Suppressor macrophage treated with lipopolysaccharide for 4 hours (primary cell): ENCODE measurements at regions not wholly inside any gene's neighbourhood (a gene's known extent, or its start where the extent isn't known, plus 50 kb on each side); places are given as distances from the start of the nearest gene placed in this dataset.

ENCODE experiments used
- DNase-seq: peaks from one replicate; pipeline ENCODE4 v3.0.0-alpha.2; 2020

- DNase-seq, result no peak
Observed at GRCh38 chr10:36148207-36148606, 506.1 kb upstream of the FZD8 start.

GRCh38 chr10:36147529-36147928 is 505.4 kb upstream of the FZD8 start:
- no peak for DNase-seq

GRCh38 chr10:36141856-36142560 is 499.9 kb upstream of the FZD8 start:
- no peak for DNase-seq

DNA sequence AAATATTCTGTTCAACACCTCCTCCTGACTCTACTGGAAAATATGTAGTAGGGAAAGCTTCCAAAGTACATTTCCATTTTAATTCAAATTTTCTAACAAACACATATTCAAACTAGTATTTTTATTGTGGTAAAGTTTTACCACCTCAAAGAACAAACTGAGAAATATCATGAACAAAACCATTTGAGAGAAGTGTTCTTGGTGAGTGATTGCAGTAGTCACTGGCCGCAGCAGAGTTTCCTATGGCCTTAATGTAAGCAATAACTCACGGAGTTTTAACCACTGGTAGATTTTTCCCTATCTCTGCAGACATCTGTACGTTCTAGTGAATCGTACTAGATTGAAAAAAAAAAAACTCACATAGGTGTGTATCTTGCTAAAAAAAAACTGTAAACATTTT is 487.0 kb upstream of the FZD8 start:
- DNase-seq, result no peak

DNA sequence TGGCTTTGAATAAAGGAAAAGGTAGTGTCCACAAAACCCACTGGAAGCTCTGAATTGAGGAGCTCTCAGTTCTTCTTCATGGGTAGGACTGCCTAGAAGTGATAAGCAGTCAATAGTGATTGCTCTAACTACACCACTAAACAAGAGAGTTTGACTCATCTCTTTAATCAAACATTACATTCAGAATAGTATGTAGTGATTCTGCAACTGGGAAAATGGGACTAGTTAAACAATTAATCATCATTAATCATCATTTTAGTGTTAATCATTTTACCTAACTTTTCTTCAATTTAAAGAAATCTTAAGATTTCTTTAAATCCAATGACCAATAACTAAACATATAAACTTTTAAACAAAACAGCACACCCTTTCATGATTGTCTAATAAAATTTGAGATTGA is 484.0 kb upstream of the FZD8 start:
- no peak for DNase-seq

DNA sequence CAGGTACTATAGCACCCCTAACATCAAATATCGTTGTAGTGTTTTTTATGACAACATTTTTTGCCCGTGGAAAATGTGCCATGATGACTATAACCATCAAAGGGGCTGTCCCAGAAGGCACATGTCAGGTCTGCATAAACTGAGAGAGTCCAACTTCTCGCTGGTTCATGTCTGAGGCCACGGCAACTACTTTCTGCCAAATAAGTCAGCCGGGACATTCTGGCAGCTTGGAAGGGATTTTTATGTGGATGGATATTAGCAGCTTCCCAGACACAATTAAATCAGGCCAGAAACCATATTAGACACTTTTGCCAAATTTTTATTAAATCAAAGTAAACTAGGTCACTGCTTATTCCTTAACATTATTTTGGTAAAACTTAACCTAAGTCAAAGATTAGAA is 477.4 kb upstream of the FZD8 start:
- no peak for DNase-seq

- DNase-seq, result no peak
Observed at GRCh38 chr10:36118314-36118713, 476.2 kb upstream of the FZD8 start.

- no peak for DNase-seq
Observed at GRCh38 chr10:36117890-36118289, 475.8 kb upstream of the FZD8 start.

DNA sequence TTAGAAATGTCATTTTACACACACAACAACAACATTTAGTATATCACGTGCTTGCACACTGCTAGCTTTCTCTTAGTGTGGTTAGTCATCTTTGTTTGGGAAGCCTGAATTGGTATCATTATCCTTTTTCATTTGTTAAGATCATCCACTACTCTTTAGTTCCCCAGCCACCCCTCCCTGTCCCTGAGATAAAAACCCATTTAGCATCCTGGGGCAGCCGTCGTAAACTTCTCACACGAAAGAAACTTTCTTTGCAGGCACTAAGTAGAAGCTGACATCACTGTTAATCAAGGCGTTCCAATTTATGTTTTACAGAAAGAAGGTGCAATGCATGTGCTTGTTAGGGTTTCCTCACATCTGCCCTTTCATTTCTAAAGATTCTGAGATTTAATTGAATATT is 475.1 kb upstream of the FZD8 start:
- DNase-seq, result no peak

GRCh38 chr10:36116731-36117130 is 474.6 kb upstream of the FZD8 start:
- DNase-seq, result no peak

DNA sequence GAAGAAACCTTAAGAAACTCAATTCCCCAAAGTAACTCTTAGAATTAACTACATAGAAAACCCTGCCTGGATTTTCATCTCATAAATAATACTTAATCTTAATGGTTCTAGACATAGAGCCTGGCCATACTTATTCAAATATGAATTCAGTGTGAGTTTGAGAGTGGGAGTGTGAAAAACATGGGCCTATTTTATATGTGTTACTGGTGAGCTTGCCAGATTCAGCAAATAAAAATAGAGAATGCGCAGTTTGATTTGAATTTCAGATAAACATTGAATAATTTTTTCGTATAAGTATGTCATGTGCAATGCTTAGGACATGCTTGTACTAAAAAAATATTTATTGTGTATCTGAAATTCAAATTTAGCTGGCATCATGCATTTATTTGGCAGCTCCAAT is 473.9 kb upstream of the FZD8 start:
- no peak for DNase-seq

GRCh38 chr10:36115364-36115763 is 473.3 kb upstream of the FZD8 start:
- no peak for DNase-seq

DNA sequence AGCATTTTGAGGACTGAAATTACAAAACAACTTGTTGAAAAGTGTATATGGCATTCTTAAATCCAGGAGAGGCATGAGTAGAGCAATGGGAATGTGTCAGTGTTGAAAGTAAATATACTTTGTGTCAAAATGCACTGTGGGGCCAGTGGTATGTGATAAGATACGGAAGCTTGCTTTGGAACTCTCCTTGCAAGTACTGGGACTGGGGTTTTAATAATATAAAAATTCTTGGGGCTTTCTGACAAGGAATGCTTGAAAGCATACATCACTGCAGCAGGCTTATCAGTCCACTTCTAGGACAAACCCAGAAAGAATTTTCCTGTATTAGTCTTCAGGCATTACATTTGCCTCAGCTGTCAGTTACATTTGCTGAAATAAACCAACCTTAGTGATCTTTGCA is 472.8 kb upstream of the FZD8 start:
- no peak for DNase-seq

DNA sequence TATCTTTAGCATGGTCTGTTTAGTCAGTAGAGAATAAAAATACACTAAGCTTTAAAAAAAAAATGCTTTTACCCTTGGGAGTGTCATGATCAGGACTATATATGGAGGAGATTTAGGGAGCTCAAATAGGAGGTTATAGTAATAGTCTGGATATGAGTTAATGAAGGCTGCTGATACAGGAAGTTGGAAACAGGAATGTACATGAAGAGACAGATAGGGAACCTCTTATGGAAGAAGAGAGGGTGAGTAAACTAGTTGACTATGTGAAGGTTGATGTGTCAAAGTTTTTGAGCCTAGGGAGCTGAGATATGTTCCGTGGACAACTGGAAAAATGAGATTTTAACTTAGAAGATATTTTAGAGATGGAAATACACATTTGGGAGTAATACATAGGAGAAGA is 472.0 kb upstream of the FZD8 start:
- no peak for DNase-seq

DNA sequence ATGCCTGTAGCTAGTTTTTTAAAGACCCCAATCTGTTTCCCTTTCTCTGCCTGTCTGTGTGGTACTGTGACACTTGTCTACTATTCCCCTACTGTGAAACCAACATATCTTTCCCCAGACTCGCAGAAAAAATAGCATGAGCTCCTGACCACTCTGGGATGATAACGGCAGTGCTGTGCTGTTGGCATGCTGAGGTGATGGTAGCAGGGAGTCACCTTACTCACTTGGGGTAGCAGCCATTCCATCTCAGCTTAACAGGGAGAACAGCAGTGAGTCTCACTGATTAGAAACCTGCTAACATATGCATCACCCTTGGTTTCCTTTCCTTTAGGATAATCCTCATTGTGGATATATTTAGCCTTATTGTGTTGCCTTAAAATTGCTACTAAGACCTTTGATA is 469.6 kb upstream of the FZD8 start:
- no peak for DNase-seq

DNA sequence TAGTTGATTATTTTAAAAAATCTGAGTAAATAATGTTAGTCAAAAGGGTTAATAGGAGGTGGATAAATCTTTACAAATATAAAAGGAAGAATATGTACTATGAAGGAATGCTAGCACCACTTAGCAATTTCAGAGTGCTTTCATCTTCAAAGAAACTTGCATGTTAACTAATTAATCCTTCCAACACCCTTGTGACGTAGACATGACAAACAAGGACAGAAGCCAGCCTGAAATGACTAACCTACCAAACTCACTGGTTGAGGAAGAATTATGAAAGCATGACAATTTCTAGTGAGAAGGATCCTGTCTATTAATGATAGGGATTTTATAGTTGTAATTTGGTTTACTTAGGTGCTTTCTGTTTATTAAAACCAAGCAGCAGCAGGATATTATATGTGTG is 468.0 kb upstream of the FZD8 start:
- no peak for DNase-seq

DNA sequence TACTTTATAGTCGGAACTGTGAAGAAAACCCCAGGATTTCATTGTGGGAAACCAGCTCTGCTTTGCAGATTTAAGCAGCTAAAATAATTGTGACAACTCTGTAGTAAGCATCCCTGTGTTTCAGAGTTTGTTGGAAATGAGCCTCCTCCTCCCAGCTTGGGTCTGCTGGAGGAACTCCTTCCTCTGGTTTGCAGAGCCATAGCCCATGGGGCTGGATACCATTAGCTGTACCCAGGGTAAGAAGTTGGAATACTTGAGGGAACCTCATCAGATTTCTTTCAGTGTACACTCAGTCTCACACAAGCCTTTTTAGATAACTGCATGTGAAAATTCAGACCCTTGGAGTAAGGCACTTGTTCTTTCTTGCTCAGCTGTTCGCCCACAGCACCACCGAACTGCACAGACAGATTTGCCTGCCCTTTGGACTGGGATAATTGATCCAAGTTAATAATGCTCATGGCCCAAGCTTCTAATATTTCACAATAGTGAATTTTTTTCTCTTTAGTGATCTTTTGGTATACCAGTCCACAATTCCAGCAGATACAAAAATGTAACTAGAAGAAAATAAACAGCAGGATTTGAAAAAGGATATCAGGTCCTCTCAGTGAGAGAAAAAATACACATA is 467.4 kb upstream of the FZD8 start:
- DNase-seq, result no peak

- DNase-seq, result no peak
Observed at GRCh38 chr10:36097696-36098095, 455.6 kb upstream of the FZD8 start.

GRCh38 chr10:36096576-36096975 is 454.5 kb upstream of the FZD8 start:
- DNase-seq, result no peak

- no peak for DNase-seq
Observed at GRCh38 chr10:36094096-36094495, 452.0 kb upstream of the FZD8 start.

GRCh38 chr10:36092116-36092515 is 450.0 kb upstream of the FZD8 start:
- DNase-seq, result no peak

- no peak for DNase-seq
Observed at GRCh38 chr10:36091007-36091406, 448.9 kb upstream of the FZD8 start.

DNA sequence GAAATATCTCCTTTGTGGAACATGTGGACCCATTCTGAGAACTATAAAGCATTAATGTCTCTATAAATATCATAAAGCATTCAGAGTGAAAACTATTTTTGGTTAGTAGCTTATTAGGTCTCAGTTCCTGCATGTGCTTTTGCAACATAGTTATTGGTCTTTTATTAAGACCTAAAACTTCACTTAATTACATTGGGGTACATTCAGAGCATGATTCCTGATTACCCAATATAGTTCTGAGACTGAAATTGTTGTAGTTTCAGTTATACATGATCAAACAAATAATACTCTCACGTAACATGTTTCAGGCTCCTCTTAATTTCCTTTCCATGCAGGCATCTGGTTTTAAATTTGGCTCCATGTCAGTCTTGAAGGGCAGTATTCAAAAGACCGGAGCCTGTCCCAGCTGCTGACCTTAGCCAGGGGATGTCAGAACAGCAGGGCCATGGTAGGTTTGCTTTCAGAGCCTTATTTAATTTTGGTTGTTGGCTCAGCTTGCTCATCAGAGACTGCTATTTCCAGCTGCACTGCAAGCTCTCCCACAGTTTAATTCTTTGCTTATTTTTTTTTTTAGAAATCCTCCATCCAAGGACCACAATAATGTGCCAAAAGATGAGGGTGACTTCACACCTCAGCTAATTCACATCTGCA is 447.8 kb upstream of the FZD8 start:
- no peak for DNase-seq
